ENCODE measurements at regions not wholly inside any gene's neighbourhood (a gene's known extent, or its start where the extent isn't known, plus 50 kb on each side); places are given as distances from the start of the nearest gene placed in this dataset.

- TF ChIP-seq ZNF384 (IDR thresholded peaks at IDR 0.05; ENCODE audit: borderline replicate concordance, low read depth, low read length) (no peak), RAD51 (IDR thresholded peaks at IDR 0.05) (no peak)
Observed at GRCh38 chr2:49359721-49360406, 205.5 kb upstream of the FSHR start (continued).

- CTCF ChIA-PET = no interaction called here
- H3K9ac ChIP-seq (ENCODE audit: control insufficient read depth, insufficient read depth, low read length) = no peak overlapping the region
- ATAC-seq (no peak), DNase-seq (ENCODE audit: low read depth, low spot score) (no peak), FAIRE-seq (no peak)
- no peaks in the 10 kb centered on the region for H3K9me3 ChIP-seq (replicated peaks; ENCODE audit: control insufficient read depth, insufficient read depth, low read length)
- H3K4me2 ChIP-seq (ENCODE audit: control insufficient read depth, insufficient read depth) = no peak overlapping the region
- in situ Hi-C loops (cut with MboI) = no loop called here
- no peaks in the 10 kb centered on the region for H4K20me1 ChIP-seq (ENCODE audit: control insufficient read depth, insufficient read depth)
- POLR2A ChIA-PET = no interaction called here
- BruUV-seq (replicated peaks) = no TSS peak
- H3K27ac ChIP-seq (ENCODE audit: control insufficient read depth, insufficient read depth) = no peak overlapping the region
- H3K4me1 ChIP-seq (ENCODE audit: control insufficient read depth, insufficient read depth, low read length) = no peaks in the 10 kb centered on the region
- H3K36me3 ChIP-seq (ENCODE audit: control insufficient read depth in 2 of 2, insufficient read depth in 2 of 2, low read length in 1 of 2) = no peaks in the 10 kb centered on the region
- SMC1A ChIA-PET (ENCODE audit: uncharacterized antibody, unreplicated experiment) = no interaction called here
- no peaks in the 10 kb centered on the region for H3K27me3 ChIP-seq (replicated peaks in 1 of 2; ENCODE audit: control insufficient read depth in 2 of 2, insufficient read depth in 2 of 2, low read length in 1 of 2)
- no peak overlapping the region for H2AFZ ChIP-seq (ENCODE audit: control insufficient read depth, low read depth, low read length)
- no peaks in the 10 kb centered on the region for H3K79me2 ChIP-seq (ENCODE audit: control insufficient read depth, insufficient read depth, low read length)
- intact Hi-C loops (cut with micrococcal nuclease; ENCODE audit: unreplicated experiment) = no loop called here
- RAD21 ChIA-PET (ENCODE audit: unreplicated experiment) = no interaction called here
- TF ChIP-seq STAT3 (IDR thresholded peaks at IDR 0.05; ENCODE audit: low read depth, low read length) = no peak
- no peak for TF ChIP-seq SREBF2 (IDR thresholded peaks at IDR 0.05; ENCODE audit: low read length)
- TF ChIP-seq FOXK2 (IDR thresholded peaks at IDR 0.05) = no peak
- TF ChIP-seq PKNOX1 (IDR thresholded peaks at IDR 0.05) = no peak
- no peak for TF ChIP-seq RBBP5 (conservative IDR thresholded peaks at IDR 0.05)
- TF ChIP-seq CEBPZ (IDR thresholded peaks at IDR 0.05; ENCODE audit: low read depth, low read length) = no peak
- TF ChIP-seq ZNF384 (IDR thresholded peaks at IDR 0.05; ENCODE audit: borderline replicate concordance, low read depth, low read length) = no peak
- TF ChIP-seq E2F8 (IDR thresholded peaks at IDR 0.05; ENCODE audit: low read depth, partially characterized antibody) = no peak
- no peak overlapping the region for H3K4me3 ChIP-seq
Observed at GRCh38 chr2:49355611-49356010, 201.3 kb upstream of the FSHR start.
